ENCODE measurements at regions not wholly inside any gene's neighbourhood (a gene's known extent, or its start where the extent isn't known, plus 50 kb on each side); places are given as distances from the start of the nearest gene placed in this dataset.

GRCh38 chr14:34078117-34078743 is 127.4 kb upstream of the EGLN3 start:
- H3K79me2 ChIP-seq (ENCODE audit: insufficient read depth, low read length) = no peaks in the 10 kb centered on the region
- TF ChIP-seq POLR2A (IDR thresholded peaks at IDR 0.05; ENCODE audit: borderline replicate concordance, extremely low read depth, insufficient read depth, insufficient read length) (no peak), REST (IDR thresholded peaks at IDR 0.05; ENCODE audit: low read depth) (no peak), ATF3 (IDR thresholded peaks at IDR 0.05) (no peak), ZFX (IDR thresholded peaks at IDR 0.05) (no peak), EZH2phosphoT487 (IDR thresholded peaks at IDR 0.05; ENCODE audit: borderline replicate concordance) (no peak), YY1 (IDR thresholded peaks at IDR 0.05; ENCODE audit: extremely low read depth, insufficient replicate concordance, low read depth, low read length) (no peak), SP1 (IDR thresholded peaks at IDR 0.05; ENCODE audit: low read depth) (no peak), ELF1 (IDR thresholded peaks at IDR 0.05; ENCODE audit: borderline replicate concordance, low read depth) (no peak), CEBPB (IDR thresholded peaks at IDR 0.05; ENCODE audit: low read depth) (no peak), CTCF (IDR thresholded peaks at IDR 0.05 in 2 of 3, conservative IDR thresholded peaks at IDR 0.05 in 1 of 3; ENCODE audit: borderline replicate concordance in 1 of 3, insufficient read depth in 1 of 3, low read depth in 2 of 3, low read length in 2 of 3) (no peak), CBX3 (IDR thresholded peaks at IDR 0.05; ENCODE audit: low read depth) (no peak), EZH2 (IDR thresholded peaks at IDR 0.05) (no peak), MAX (IDR thresholded peaks at IDR 0.05) (no peak), EGR1 (IDR thresholded peaks at IDR 0.05; ENCODE audit: low read depth) (no peak), POLR2AphosphoS5 (IDR thresholded peaks at IDR 0.05; ENCODE audit: low read depth, low read length) (no peak), ZNF274 (IDR thresholded peaks at IDR 0.05; ENCODE audit: low read depth, low read length) (no peak), SRF (IDR thresholded peaks at IDR 0.05; ENCODE audit: low read depth) (no peak), RAD21 (IDR thresholded peaks at IDR 0.05; ENCODE audit: low read depth) (no peak), ZBTB33 (IDR thresholded peaks at IDR 0.05; ENCODE audit: extremely low read depth, insufficient replicate concordance, low read length) (no peak), JUND (IDR thresholded peaks at IDR 0.05) (no peak)
- no peak overlapping the region for H3K9ac ChIP-seq (ENCODE audit: low read length)
- ChIA-PET CTCF (no interaction called here), RAD21 (ENCODE audit: low non-redundant PET in 1 of 2, low total read pairs in 2 of 2, uncharacterized antibody in 2 of 2, unreplicated experiment in 2 of 2) (no interaction called here), POLR2A (no interaction called here)
- intact Hi-C loops (cut with micrococcal nuclease) = no loop called here
- no peaks in the 10 kb centered on the region for H3K36me3 ChIP-seq (ENCODE audit: control insufficient read depth in 1 of 2, insufficient read depth in 2 of 2, low read length in 2 of 2)
- H2AFZ ChIP-seq (ENCODE audit: low read depth, low read length, poor library complexity, severe bottlenecking) = peak overlapping the region; percentile 55
- H3K4me2 ChIP-seq (ENCODE audit: low read length) = 0 out of 2 replicates have a peak overlapping the region, but pooled peaks have one; percentile 1
- no peak for DNase-seq (ENCODE audit: low read depth, low spot score)
- no peak overlapping the region for H3K27ac ChIP-seq (ENCODE audit: low read depth, low read length)
- BruUV-seq (replicated peaks) = no TSS peak
- no peaks in the 10 kb centered on the region for H4K20me1 ChIP-seq (ENCODE audit: insufficient read depth)
- H3K4me3 ChIP-seq (replicated peaks in 1 of 2; ENCODE audit: low read depth in 1 of 2, low read length in 2 of 2) = no peak overlapping the region
- H3K4me1 ChIP-seq (ENCODE audit: control insufficient read depth in 1 of 2, insufficient read depth in 2 of 2, low read length in 2 of 2) = peaks cover 24 to 34% of the 10 kb centered on the region in 2 experiments
- H3K9me2 ChIP-seq (ENCODE audit: insufficient read depth) = no peaks in the 10 kb centered on the region
- H3K27me3 ChIP-seq (ENCODE audit: insufficient read depth, low read length) = no peaks in the 10 kb centered on the region
- no peaks in the 10 kb centered on the region for H3K9me3 ChIP-seq (ENCODE audit: control insufficient read depth in 1 of 2, insufficient read depth in 1 of 2, low read depth in 1 of 2, low read length in 2 of 2)
- no peak for ATAC-seq

Data from HCT116 (cell line).